ENCODE measurements at regions not wholly inside any gene's neighbourhood (a gene's known extent, or its start where the extent isn't known, plus 50 kb on each side); places are given as distances from the start of the nearest gene placed in this dataset.

- intact Hi-C loops (cut with DNase I) = no loop called here
- ATAC-seq (ENCODE audit: poor library complexity) = no peak
- no peak for DNase-seq
These were observed 75.0 kb upstream of the MACF1 start for GRCh38 chr1:39129514-39129913.

GRCh38 chr1:39130325-39130724 lies 74.2 kb upstream of the MACF1 start:
- ATAC-seq (ENCODE audit: poor library complexity) = no peak
- intact Hi-C loops (cut with DNase I) = loop anchor here (2.0 kb wide), 1 partner anchor 60 kb away; no protein-coding TSS in a partner anchor
- no peak for DNase-seq

GRCh38 chr1:39131940-39132339 lies 72.6 kb upstream of the MACF1 start:
- ATAC-seq (ENCODE audit: poor library complexity) = no peak
- DNase-seq = no peak
- intact Hi-C loops (cut with DNase I) = loop anchor here (2.0 kb wide), 1 partner anchor 59 kb away; no protein-coding TSS in a partner anchor

- ATAC-seq (ENCODE audit: poor library complexity) (peak; percentile 75), DNase-seq (peak; percentile 79)
- intact Hi-C loops (cut with DNase I) = no loop called here
These were observed 71.8 kb upstream of the MACF1 start for GRCh38 chr1:39132505-39133339.

GRCh38 chr1:39133340-39133684 lies 71.2 kb upstream of the MACF1 start:
- intact Hi-C loops (cut with DNase I) = no loop called here
- ATAC-seq (ENCODE audit: poor library complexity) (no peak), DNase-seq (no peak)

GRCh38 chr1:39134768-39135333 lies 69.6 kb upstream of the MACF1 start:
- DNase-seq (no peak), ATAC-seq (ENCODE audit: poor library complexity) (no peak)
- intact Hi-C loops (cut with DNase I) = no loop called here

- DNase-seq (no peak), ATAC-seq (ENCODE audit: poor library complexity) (no peak)
- intact Hi-C loops (cut with DNase I) = no loop called here
These were observed 67.9 kb upstream of the MACF1 start for GRCh38 chr1:39136638-39137037.

- ATAC-seq (ENCODE audit: poor library complexity) = peak; percentile 62
- intact Hi-C loops (cut with DNase I) = no loop called here
- DNase-seq = no peak
These were observed 64.7 kb upstream of the MACF1 start for GRCh38 chr1:39139723-39140360.

- ATAC-seq (ENCODE audit: poor library complexity) (peak; percentile 42), DNase-seq (no peak)
- intact Hi-C loops (cut with DNase I) = no loop called here
These were observed 62.6 kb upstream of the MACF1 start for GRCh38 chr1:39141925-39142324.

GRCh38 chr1:39142401-39143060 lies 62.0 kb upstream of the MACF1 start:
- peak; percentile 63 for ATAC-seq (ENCODE audit: poor library complexity)
- intact Hi-C loops (cut with DNase I) = no loop called here
- DNase-seq = no peak

GRCh38 chr1:39144924-39145323 lies 59.6 kb upstream of the MACF1 start:
- DNase-seq (no peak), ATAC-seq (ENCODE audit: poor library complexity) (no peak)
- intact Hi-C loops (cut with DNase I) = no loop called here

- DNase-seq (no peak), ATAC-seq (ENCODE audit: poor library complexity) (no peak)
- intact Hi-C loops (cut with DNase I) = no loop called here
These were observed 59.0 kb upstream of the MACF1 start for GRCh38 chr1:39145331-39145965.

GRCh38 chr1:39146681-39147080 lies 57.8 kb upstream of the MACF1 start:
- no peak for ATAC-seq (ENCODE audit: poor library complexity)
- intact Hi-C loops (cut with DNase I) = no loop called here
- DNase-seq = no peak

GRCh38 chr1:39147099-39148025 lies 57.1 kb upstream of the MACF1 start:
- no peak for ATAC-seq (ENCODE audit: poor library complexity)
- intact Hi-C loops (cut with DNase I) = no loop called here
- no peak for DNase-seq

- no peak for DNase-seq
- no peak for ATAC-seq (ENCODE audit: poor library complexity)
- intact Hi-C loops (cut with DNase I) = no loop called here
These were observed 55.6 kb upstream of the MACF1 start for GRCh38 chr1:39148942-39149341.

GRCh38 chr1:39149509-39149908 lies 55.0 kb upstream of the MACF1 start:
- intact Hi-C loops (cut with DNase I) = no loop called here
- peak; percentile 56 for ATAC-seq (ENCODE audit: poor library complexity)
- DNase-seq = no peak

GRCh38 chr1:39150779-39151178 lies 53.7 kb upstream of the MACF1 start:
- DNase-seq = no peak
- no peak for ATAC-seq (ENCODE audit: poor library complexity)
- intact Hi-C loops (cut with DNase I) = no loop called here

- intact Hi-C loops (cut with DNase I) = no loop called here
- DNase-seq (no peak), ATAC-seq (ENCODE audit: poor library complexity) (no peak)
These were observed 53.2 kb upstream of the MACF1 start for GRCh38 chr1:39151267-39151666.
